CD8-positive, alpha-beta memory T cell (primary cell): ENCODE measurements at regions not wholly inside any gene's neighbourhood (a gene's known extent, or its start where the extent isn't known, plus 50 kb on each side); places are given as distances from the start of the nearest gene placed in this dataset.

ENCODE experiments used
- CTCF ChIA-PET: fragments of 350-600 bp; sonication (Branson Sonifier 250); formaldehyde crosslinking; loops from one replicate; lab custom pipeline; 2021; ENCODE audit warnings: antibody characterized with exemption; lab: Charles Lee
- POLR2A ChIA-PET: fragments of 350-600 bp; sonication (Branson Sonifier 250); formaldehyde crosslinking; loops from one replicate; lab custom pipeline; 2021; ENCODE audit warnings: antibody characterized with exemption; lab: Charles Lee
- DNase-seq, 5 donors: peaks; one replicate each; pipeline versions ENCODE4 v3.0.0 to v3.0.0-alpha.2; 2020 to 2022; ENCODE audit warnings: mixed read lengths in 1 of 5
- H3K27ac ChIP-seq: one replicate; pipeline ENCODE4 v1.7.0; 2013; ENCODE audit warnings: low read depth, mild to moderate bottlenecking, low read length, moderate library complexity
- H3K27me3 ChIP-seq: 2 replicates; pipeline ENCODE4 v1.7.0; 2013; ENCODE audit warnings: low read length, mild to moderate bottlenecking; ENCODE audit not compliant: insufficient read depth, poor library complexity, severe bottlenecking
- H3K36me3 ChIP-seq: 2 replicates; pipeline ENCODE4 v1.7.0; 2013; ENCODE audit warnings: mild to moderate bottlenecking, low read length, moderate library complexity; ENCODE audit not compliant: insufficient read depth
- H3K4me1 ChIP-seq: 2 replicates; pipeline ENCODE4 v1.7.0; 2013; ENCODE audit warnings: mild to moderate bottlenecking, low read length, moderate library complexity; ENCODE audit not compliant: insufficient read depth
- H3K4me3 ChIP-seq: 2 replicates; pipeline ENCODE4 v1.7.0; 2013; ENCODE audit warnings: mild to moderate bottlenecking, low read length
- H3K9me3 ChIP-seq: 2 replicates; pipeline ENCODE4 v1.7.0; 2013; ENCODE audit warnings: mild to moderate bottlenecking, low read length
- H3K27ac Mint-ChIP-seq, 8 donors: one replicate each; pipeline ENCODE4 v1.8.0; 2020 to 2021; ENCODE audit warnings: mixed read lengths in 8 of 8, mild to moderate bottlenecking in 6 of 8, inconsistent platforms in 3 of 8, moderate library complexity in 3 of 8
- H3K27me3 Mint-ChIP-seq, 2 donors: one replicate each; pipeline ENCODE4 v1.8.0; 2020 to 2021; ENCODE audit warnings: mixed read lengths in 2 of 2, mild to moderate bottlenecking in 1 of 2, moderate library complexity in 1 of 2
- H3K36me3 Mint-ChIP-seq, 3 donors: one replicate each; pipeline ENCODE4 v1.8.0; 2020 to 2021; ENCODE audit warnings: mixed read lengths in 3 of 3, inconsistent platforms in 1 of 3, mild to moderate bottlenecking in 1 of 3
- H3K4me1 Mint-ChIP-seq, 3 donors: one replicate each; pipeline ENCODE4 v1.8.0; 2020 to 2021; ENCODE audit warnings: mixed read lengths in 3 of 3, inconsistent platforms in 1 of 3, mild to moderate bottlenecking in 1 of 3
- H3K4me3 Mint-ChIP-seq, 7 donors: one replicate each; pipeline ENCODE4 v1.8.0; 2020 to 2021; ENCODE audit warnings: mixed read lengths in 7 of 7, mild to moderate bottlenecking in 6 of 7, moderate library complexity in 4 of 7, inconsistent platforms in 2 of 7
- H3K9me3 Mint-ChIP-seq, 5 donors: one replicate each; pipeline ENCODE4 v1.8.0; 2020 to 2022; ENCODE audit warnings: mixed read lengths in 5 of 5, mild to moderate bottlenecking in 3 of 5, moderate library complexity in 2 of 5, inconsistent platforms in 1 of 5

GRCh38 chr2:12060886-12061285, 314.5 kb downstream of the LPIN1 start:
- H3K27me3 ChIP-seq: no peaks in the 10 kb centered on the region
- H3K4me3 ChIP-seq: no peak overlapping the region
- Mint-ChIP-seq H3K9me3 (peaks cover 0 to 3% (median 0%) of the 10 kb centered on the region in 5 donors), H3K27me3 (peaks cover 0 to 11% of the 10 kb centered on the region in 2 donors), H3K4me3 (no peak overlapping the region), H3K4me1 (peaks cover 57 to 93% (median 62%) of the 10 kb centered on the region in 3 donors), H3K36me3 (peaks cover 0 to 4% (median 0%) of the 10 kb centered on the region in 3 donors), H3K27ac (no peak overlapping the region)
- no peak for DNase-seq
- POLR2A ChIA-PET: no interaction called here
- no peaks in the 10 kb centered on the region for H3K9me3 ChIP-seq
- no peak overlapping the region for H3K27ac ChIP-seq
- H3K4me1 ChIP-seq: peaks cover 46% of the 10 kb centered on the region
- CTCF ChIA-PET: no interaction called here
- no peaks in the 10 kb centered on the region for H3K36me3 ChIP-seq

- H3K27me3 ChIP-seq: no peaks in the 10 kb centered on the region
- peaks cover 0 to 3% (median 0%) of the 10 kb centered on the region in 5 donors for H3K9me3 Mint-ChIP-seq
- POLR2A ChIA-PET: no interaction called here
- H3K27ac Mint-ChIP-seq: no peak overlapping the region
- no peak overlapping the region for H3K4me3 ChIP-seq
- DNase-seq: no peak
- H3K36me3 ChIP-seq: no peaks in the 10 kb centered on the region
- CTCF ChIA-PET: no interaction called here
- peaks cover 0 to 11% of the 10 kb centered on the region in 2 donors for H3K27me3 Mint-ChIP-seq
- no peaks in the 10 kb centered on the region for H3K9me3 ChIP-seq
- H3K4me1 Mint-ChIP-seq: peaks cover 56 to 93% (median 60%) of the 10 kb centered on the region in 3 donors
- peaks cover 45% of the 10 kb centered on the region for H3K4me1 ChIP-seq
- H3K36me3 Mint-ChIP-seq: peaks cover 0 to 4% (median 0%) of the 10 kb centered on the region in 3 donors
- no peak overlapping the region for H3K4me3 Mint-ChIP-seq
- H3K27ac ChIP-seq: no peak overlapping the region
These were observed 315.0 kb downstream of the LPIN1 start for GRCh38 chr2:12061286-12062052.

- H3K36me3 ChIP-seq: no peaks in the 10 kb centered on the region
- CTCF ChIA-PET: no interaction called here
- H3K27me3 Mint-ChIP-seq: peaks cover 0 to 11% of the 10 kb centered on the region in 2 donors
- no peak overlapping the region for H3K4me3 ChIP-seq
- DNase-seq: no peak
- H3K9me3 Mint-ChIP-seq: peaks cover 0 to 3% (median 0%) of the 10 kb centered on the region in 5 donors
- H3K27ac ChIP-seq: no peak overlapping the region
- no peak overlapping the region for H3K4me3 Mint-ChIP-seq
- peaks cover 40% of the 10 kb centered on the region for H3K4me1 ChIP-seq
- peaks cover 0 to 4% (median 0%) of the 10 kb centered on the region in 3 donors for H3K36me3 Mint-ChIP-seq
- no peaks in the 10 kb centered on the region for H3K27me3 ChIP-seq
- H3K9me3 ChIP-seq: no peaks in the 10 kb centered on the region
- POLR2A ChIA-PET: no interaction called here
- H3K4me1 Mint-ChIP-seq: peaks cover 55 to 91% (median 57%) of the 10 kb centered on the region in 3 donors
- no peak overlapping the region for H3K27ac Mint-ChIP-seq
These were observed 315.6 kb downstream of the LPIN1 start for GRCh38 chr2:12062053-12062395.

- H3K4me1 Mint-ChIP-seq: peaks cover 44 to 84% (median 46%) of the 10 kb centered on the region in 3 donors
- no peak for DNase-seq
These were observed 316.8 kb downstream of the LPIN1 start for GRCh38 chr2:12063210-12063609.

GRCh38 chr2:12064153-12064552, 317.7 kb downstream of the LPIN1 start:
- no peak overlapping the region for H3K4me3 ChIP-seq
- no peak overlapping the region for H3K27ac ChIP-seq
- peak overlapping the region in 2 of 8 donors; percentile 12 to 85 for H3K27ac Mint-ChIP-seq
- DNase-seq: peak in 2 of 5 donors; percentile 11 to 60
- no peaks in the 10 kb centered on the region for H3K27me3 ChIP-seq
- POLR2A ChIA-PET: no interaction called here
- peaks cover 2 to 9% of the 10 kb centered on the region in 2 donors for H3K27me3 Mint-ChIP-seq
- peaks cover 0 to 4% (median 0%) of the 10 kb centered on the region in 3 donors for H3K36me3 Mint-ChIP-seq
- peaks cover 0 to 3% (median 0%) of the 10 kb centered on the region in 5 donors for H3K9me3 Mint-ChIP-seq
- H3K4me3 Mint-ChIP-seq: peak overlapping the region in 6 of 7 donors; percentile 51 to 73 (median 67)
- H3K36me3 ChIP-seq: no peaks in the 10 kb centered on the region
- CTCF ChIA-PET: interaction anchor here (0.7 to 1.4 kb wide), 4 partner anchors 9 to 653 kb away, joined by 3 to 7 read pairs (median 3); partner anchors contain the start of gene TRIB2
- no peaks in the 10 kb centered on the region for H3K9me3 ChIP-seq
- peaks cover 35 to 75% (median 37%) of the 10 kb centered on the region in 3 donors for H3K4me1 Mint-ChIP-seq
- H3K4me1 ChIP-seq: peaks cover 27% of the 10 kb centered on the region

More at GRCh38 chr2:12063210-12063609, 316.8 kb downstream of the LPIN1 start:
- Mint-ChIP-seq H3K9me3 (peaks cover 0 to 3% (median 0%) of the 10 kb centered on the region in 5 donors), H3K36me3 (peaks cover 0 to 4% (median 0%) of the 10 kb centered on the region in 3 donors), H3K27me3 (peaks cover 0 to 11% of the 10 kb centered on the region in 2 donors), H3K27ac (peak overlapping the region in 2 of 8 donors; percentile 40 to 54), H3K4me3 (peak overlapping the region in 1 of 7 donors; percentile 28)
- Histone ChIP-seq H3K4me3 (no peak overlapping the region), H3K9me3 (no peaks in the 10 kb centered on the region), H3K4me1 (peaks cover 28% of the 10 kb centered on the region), H3K36me3 (no peaks in the 10 kb centered on the region), H3K27ac (no peak overlapping the region), H3K27me3 (no peaks in the 10 kb centered on the region)
- ChIA-PET CTCF (interaction anchor here (1.4 kb wide), 1 partner anchor 10 kb away, joined by 3 read pairs; no protein-coding TSS in a partner anchor), POLR2A (no interaction called here)

- H3K36me3 ChIP-seq: no peaks in the 10 kb centered on the region
- CTCF ChIA-PET: no interaction called here
These were observed 319.7 kb downstream of the LPIN1 start for GRCh38 chr2:12066116-12066515.

GRCh38 chr2:12066986-12067385, 320.6 kb downstream of the LPIN1 start:
- H3K4me1 ChIP-seq: peaks cover 17% of the 10 kb centered on the region
- H3K9me3 ChIP-seq: no peaks in the 10 kb centered on the region
- Mint-ChIP-seq H3K4me3 (no peak overlapping the region), H3K4me1 (peaks cover 27 to 57% (median 30%) of the 10 kb centered on the region in 3 donors), H3K27ac (no peak overlapping the region), H3K9me3 (peaks cover 0 to 3% (median 0%) of the 10 kb centered on the region in 5 donors), H3K27me3 (peaks cover 7% of the 10 kb centered on the region in 2 donors), H3K36me3 (peaks cover 0 to 4% (median 0%) of the 10 kb centered on the region in 3 donors)
- H3K36me3 ChIP-seq: no peaks in the 10 kb centered on the region
- ChIA-PET CTCF (no interaction called here), POLR2A (no interaction called here)
- no peak for DNase-seq
- no peak overlapping the region for H3K4me3 ChIP-seq
- H3K27ac ChIP-seq: no peak overlapping the region
- no peaks in the 10 kb centered on the region for H3K27me3 ChIP-seq

More at GRCh38 chr2:12066116-12066515, 319.7 kb downstream of the LPIN1 start:
- POLR2A ChIA-PET: no interaction called here
- DNase-seq: no peak
- Histone ChIP-seq H3K4me3 (no peak overlapping the region), H3K27ac (no peak overlapping the region), H3K4me1 (peaks cover 17% of the 10 kb centered on the region), H3K27me3 (no peaks in the 10 kb centered on the region), H3K9me3 (no peaks in the 10 kb centered on the region)
- Mint-ChIP-seq H3K4me3 (no peak overlapping the region), H3K36me3 (peaks cover 0 to 4% (median 0%) of the 10 kb centered on the region in 3 donors), H3K27me3 (peaks cover 6 to 7% of the 10 kb centered on the region in 2 donors), H3K9me3 (peaks cover 0 to 3% (median 0%) of the 10 kb centered on the region in 5 donors), H3K27ac (no peak overlapping the region), H3K4me1 (peaks cover 27 to 63% (median 30%) of the 10 kb centered on the region in 3 donors)
